Natural killer cell treated with Interleukin-12 subunit alpha and Interleukin-12 subunit beta and Interleukin-15 and Interleukin-18, amount 100 ng/mL, for 72 hours (primary cell): ENCODE measurements at regions not wholly inside any gene's neighbourhood (a gene's known extent, or its start where the extent isn't known, plus 50 kb on each side); places are given as distances from the start of the nearest gene placed in this dataset.
"Not testable (repeated sequence)": the region's sequence is repeated elsewhere in the genome, so short reads cannot be mapped to it uniquely, and the experiment has no call there.

ENCODE experiments used
- ATAC-seq, 2 donors: fragments of 150-1000 bp; cut with Tn5 transposase in 1 of 2; sonication (Bioruptor Pico), chemical (Tn5 transposase) in 1 of 2; 2 replicates each; pipeline ENCODE4 v1.10.0; 2021
- DNase-seq: peaks from one replicate; pipeline ENCODE4 v3.0.0; 2022; ENCODE audit warnings: low spot score
- H3K27ac Mint-ChIP-seq, 2 donors: 1 replicate in 1 of 2; 2 replicates in 1 of 2; pipeline ENCODE4 v1.8.0; 2022; ENCODE audit warnings: mixed read lengths in 2 of 2, mild to moderate bottlenecking in 1 of 2, moderate library complexity in 1 of 2
- H3K27me3 Mint-ChIP-seq, 2 donors: 1 replicate in 1 of 2; 2 replicates in 1 of 2; pipeline ENCODE4 v1.8.0; 2022; ENCODE audit warnings: mixed read lengths in 2 of 2
- H3K36me3 Mint-ChIP-seq: one replicate; pipeline ENCODE4 v1.8.0; 2022; ENCODE audit warnings: mixed read lengths
- H3K4me1 Mint-ChIP-seq, 2 donors: 1 replicate in 1 of 2; 2 replicates in 1 of 2; pipeline ENCODE4 v1.8.0; 2022; ENCODE audit warnings: low read depth in 2 of 2, mixed read lengths in 2 of 2, mild to moderate bottlenecking in 1 of 2
- H3K4me3 Mint-ChIP-seq: one replicate; pipeline ENCODE4 v1.8.0; 2022; ENCODE audit warnings: mixed read lengths
- H3K9me3 Mint-ChIP-seq: 2 replicates; pipeline ENCODE4 v1.8.0; 2022; ENCODE audit warnings: mixed read lengths

DNA sequence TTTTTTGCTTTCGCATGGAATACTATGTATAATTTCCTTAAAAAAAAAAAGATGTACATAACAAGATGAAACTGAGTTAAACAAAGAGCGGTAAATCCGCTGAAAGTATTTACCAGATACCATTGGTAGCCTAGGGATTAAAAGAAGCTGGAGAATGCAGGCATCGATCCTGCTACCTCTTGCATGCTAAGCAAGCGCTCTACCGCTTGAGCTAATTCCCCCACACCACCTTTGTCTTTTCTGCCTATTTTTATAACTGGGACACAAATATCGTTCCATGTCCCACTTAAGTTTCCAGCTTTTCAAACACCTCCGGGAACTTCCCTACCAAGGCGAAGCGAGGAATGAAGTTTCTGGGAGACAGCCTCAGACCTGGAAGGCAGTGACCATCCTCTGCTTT, 498.4 kb downstream of the PRIM2 start:
- ATAC-seq, H3K4me3 Mint-ChIP-seq, H3K9me3 Mint-ChIP-seq, DNase-seq, H3K27ac Mint-ChIP-seq, H3K4me1 Mint-ChIP-seq: not testable (repeated sequence)
- Mint-ChIP-seq H3K36me3 (peaks cover 12% of the 10 kb centered on the region), H3K27me3 (peaks cover 7 to 18% of the 10 kb centered on the region in 2 donors)

DNA sequence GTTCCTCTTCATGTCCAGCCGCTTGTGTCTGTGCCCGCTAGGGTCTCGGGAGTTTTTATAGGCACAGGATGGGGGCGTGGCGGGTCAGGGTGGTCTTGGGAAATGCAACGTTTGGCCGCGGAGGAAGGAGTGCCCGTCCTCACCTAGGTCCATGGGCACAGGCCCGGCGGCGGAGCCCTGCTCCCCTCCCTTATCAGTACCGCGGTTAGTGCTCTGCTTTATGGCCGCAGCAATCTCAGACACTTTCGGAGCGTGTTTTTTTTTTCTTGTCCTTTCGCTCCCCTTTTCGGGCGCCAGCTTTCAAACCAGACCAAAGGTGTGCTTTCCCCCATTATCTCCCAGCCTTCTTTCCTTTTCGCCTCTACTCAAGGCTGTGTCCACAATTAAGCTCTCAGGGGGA, 503.9 kb downstream of the PRIM2 start:
- H3K27ac Mint-ChIP-seq, H3K4me1 Mint-ChIP-seq, H3K9me3 Mint-ChIP-seq, ATAC-seq, DNase-seq, H3K4me3 Mint-ChIP-seq, H3K36me3 Mint-ChIP-seq: not testable (repeated sequence)
- H3K27me3 Mint-ChIP-seq = peaks cover 7 to 28% of the 10 kb centered on the region in 2 donors

DNA sequence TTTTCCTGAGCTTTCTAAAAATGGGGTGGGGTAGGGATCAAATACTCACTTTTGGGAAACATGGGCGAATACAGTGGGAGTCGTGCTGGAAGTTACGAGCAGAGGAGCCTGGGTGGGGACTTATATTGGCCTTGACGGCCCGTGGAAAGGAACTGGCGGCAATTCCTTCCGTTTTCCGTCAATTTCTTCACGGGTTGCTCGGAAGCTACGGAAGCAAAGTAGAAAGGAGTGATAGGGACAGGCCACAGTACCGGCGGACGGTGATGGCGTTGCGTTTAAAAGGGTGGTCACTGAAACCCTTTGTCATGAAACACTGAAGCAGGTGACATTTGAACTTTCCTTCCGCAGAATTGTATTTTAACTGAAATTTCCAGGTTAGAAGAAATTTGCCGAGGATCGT, 505.0 kb downstream of the PRIM2 start:
- DNase-seq, H3K4me3 Mint-ChIP-seq, ATAC-seq, H3K9me3 Mint-ChIP-seq, H3K36me3 Mint-ChIP-seq, H3K27ac Mint-ChIP-seq, H3K4me1 Mint-ChIP-seq: not testable (repeated sequence)
- peaks cover 7 to 28% of the 10 kb centered on the region in 2 donors for H3K27me3 Mint-ChIP-seq

DNA sequence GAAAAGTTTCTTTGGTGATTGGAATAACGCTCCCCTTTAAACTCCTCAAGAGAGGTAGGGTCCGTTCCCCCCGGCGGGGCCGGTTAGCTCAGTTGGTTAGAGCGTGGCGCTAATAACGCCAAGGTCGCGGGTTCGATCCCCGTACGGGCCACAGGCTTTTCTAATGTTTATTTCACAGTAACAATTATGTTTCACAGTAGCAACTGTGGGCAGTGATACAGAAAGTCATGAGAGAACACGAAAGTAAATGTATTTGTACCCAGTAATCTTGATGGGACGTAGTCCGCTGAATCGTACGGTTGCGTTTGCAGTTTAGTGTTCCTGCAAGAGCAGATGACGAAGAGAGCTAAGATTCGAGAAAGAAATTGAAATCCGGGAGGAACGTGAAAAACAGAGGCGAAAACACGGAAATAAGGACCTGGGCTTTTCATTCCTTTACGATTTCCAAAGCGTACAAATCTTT, 505.5 kb downstream of the PRIM2 start:
- Mint-ChIP-seq H3K27ac (no peak overlapping the region), H3K9me3 (no peaks in the 10 kb centered on the region), H3K4me1 (no peaks in the 10 kb centered on the region), H3K36me3 (no peaks in the 10 kb centered on the region), H3K4me3 (no peak overlapping the region), H3K27me3 (peaks cover 7 to 28% of the 10 kb centered on the region in 2 donors)
- ATAC-seq (no peak), DNase-seq (no peak)

DNA sequence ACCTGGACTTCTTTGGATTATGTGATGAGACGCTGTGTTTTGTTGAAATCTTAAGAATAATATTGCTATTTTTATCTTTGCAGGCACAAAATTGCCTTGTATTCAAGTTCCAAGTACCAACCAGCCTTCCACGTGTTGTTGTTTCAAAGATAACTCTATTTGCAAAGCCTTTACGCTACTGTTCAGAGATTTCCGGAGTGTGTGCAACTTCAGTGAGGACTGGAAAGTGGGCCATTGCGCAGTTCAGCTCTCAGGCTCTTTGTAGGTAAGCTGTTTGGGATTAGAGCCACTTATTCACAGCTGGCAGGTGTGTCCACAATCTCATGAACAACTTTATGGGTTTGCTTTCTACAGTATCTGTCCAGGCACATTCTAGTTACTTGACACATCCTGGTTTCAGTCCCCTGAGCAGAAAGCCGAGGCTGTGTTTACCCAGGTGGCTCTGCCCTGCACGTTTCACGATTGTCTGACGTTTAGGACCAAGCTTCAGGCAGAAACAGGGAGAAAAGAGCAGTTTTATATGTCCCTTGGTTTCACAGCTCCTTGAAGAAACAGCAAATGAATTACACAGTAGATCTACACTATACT, 520.3 kb downstream of the PRIM2 start:
- H3K27me3 Mint-ChIP-seq = peaks cover 0 to 12% of the 10 kb centered on the region in 2 donors
- not testable (repeated sequence) for H3K9me3 Mint-ChIP-seq, H3K36me3 Mint-ChIP-seq, H3K27ac Mint-ChIP-seq, H3K4me1 Mint-ChIP-seq, ATAC-seq, H3K4me3 Mint-ChIP-seq, DNase-seq

DNA sequence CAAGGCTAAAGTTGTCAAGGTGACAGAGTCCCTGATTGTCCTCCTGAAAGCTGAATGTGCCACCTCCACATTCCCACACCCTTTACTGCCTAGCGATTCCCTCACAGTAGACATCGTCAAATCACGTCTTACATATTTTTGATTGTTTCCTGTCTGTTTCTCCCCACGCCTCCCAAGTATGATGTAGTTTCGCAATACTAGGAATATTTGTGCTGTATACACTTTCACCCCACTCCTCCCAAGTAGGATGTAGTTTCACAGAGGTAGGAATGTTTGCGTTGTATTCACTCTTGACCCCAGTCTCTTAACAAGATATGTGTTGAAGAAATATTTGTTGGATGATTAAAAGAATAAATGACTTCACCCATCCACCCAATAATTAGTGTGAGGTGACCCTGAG, 524.1 kb downstream of the PRIM2 start:
- not testable (repeated sequence) for H3K27me3 Mint-ChIP-seq, H3K27ac Mint-ChIP-seq, H3K36me3 Mint-ChIP-seq, H3K4me1 Mint-ChIP-seq, H3K4me3 Mint-ChIP-seq, ATAC-seq, DNase-seq
- H3K9me3 Mint-ChIP-seq = peaks cover 11% of the 10 kb centered on the region

DNA sequence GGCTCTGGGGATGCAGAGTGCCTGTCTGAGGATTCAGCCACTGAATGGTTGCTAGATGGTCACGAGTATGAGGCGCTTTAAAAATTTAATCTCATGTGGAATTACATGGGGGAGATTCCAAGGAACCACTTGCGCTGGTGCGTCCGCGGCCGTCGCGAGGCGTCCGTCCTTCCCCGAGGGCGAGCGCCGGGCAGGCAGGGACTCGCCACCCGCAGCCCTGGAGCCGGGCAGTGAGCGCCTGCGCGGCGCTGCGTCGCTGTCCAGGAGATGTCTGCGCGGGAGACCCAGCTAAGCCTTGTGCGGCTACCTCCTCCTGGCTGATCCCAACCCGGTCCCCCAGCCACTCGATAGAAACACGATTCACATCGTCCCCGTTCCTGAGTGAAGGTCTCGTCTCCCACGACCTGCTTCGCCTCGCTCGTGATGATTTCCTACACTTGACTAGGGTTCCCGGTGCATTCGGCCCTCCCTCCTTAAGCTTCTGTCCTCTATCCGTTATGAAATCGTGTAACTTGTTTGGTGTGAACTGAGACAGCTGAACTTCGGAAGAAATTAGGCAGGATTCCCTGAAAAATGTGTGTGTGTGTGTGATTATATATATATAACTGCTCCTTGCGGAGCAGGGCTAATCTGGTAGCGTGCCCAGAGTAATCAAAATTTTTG, 536.4 kb downstream of the PRIM2 start:
- not testable (repeated sequence) for DNase-seq, H3K4me3 Mint-ChIP-seq, H3K4me1 Mint-ChIP-seq, H3K9me3 Mint-ChIP-seq, H3K36me3 Mint-ChIP-seq, H3K27ac Mint-ChIP-seq, ATAC-seq
- H3K27me3 Mint-ChIP-seq = peaks cover 0 to 25% of the 10 kb centered on the region in 2 donors

DNA sequence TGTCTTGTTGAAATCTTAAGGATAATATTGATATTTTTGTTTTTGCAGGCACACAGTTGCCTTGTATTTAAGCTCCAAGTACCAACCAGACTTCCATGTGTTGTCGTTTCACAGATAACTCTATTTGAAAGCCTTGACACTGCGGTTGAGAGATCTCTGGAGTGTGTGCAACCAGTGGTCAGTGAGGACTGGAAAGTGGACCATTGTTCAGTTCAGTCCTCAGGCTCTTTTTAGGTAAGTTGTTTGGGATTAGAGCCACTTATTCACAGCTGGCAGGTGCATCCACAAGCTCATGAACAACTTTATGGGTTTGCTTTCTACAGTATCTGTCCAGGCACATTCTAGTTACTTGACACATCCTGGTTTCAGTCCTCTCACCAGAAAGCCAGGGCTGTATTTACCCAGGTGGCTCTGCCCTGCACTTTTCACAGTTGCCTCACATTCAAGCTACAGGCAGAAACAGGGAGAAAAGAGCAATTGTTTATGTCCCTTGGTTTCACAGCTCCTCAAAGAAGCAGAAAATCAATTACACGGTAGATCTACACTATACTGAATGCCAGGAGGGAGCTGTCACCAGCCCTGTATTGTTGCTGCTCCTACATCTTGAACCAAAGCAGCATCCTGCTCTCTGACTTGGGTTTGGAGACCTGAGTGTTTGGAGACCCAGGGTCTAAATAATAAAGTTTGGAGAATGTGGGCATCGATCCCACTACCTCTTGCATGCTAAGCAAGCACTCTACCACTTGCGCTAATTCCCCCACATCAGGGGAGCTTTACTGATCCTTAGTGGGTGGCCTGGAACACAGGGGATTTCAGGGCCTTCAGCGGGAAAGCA, 543.3 kb downstream of the PRIM2 start:
- not testable (repeated sequence) for H3K36me3 Mint-ChIP-seq, H3K27ac Mint-ChIP-seq, H3K4me1 Mint-ChIP-seq, ATAC-seq, H3K4me3 Mint-ChIP-seq, DNase-seq, H3K9me3 Mint-ChIP-seq
- H3K27me3 Mint-ChIP-seq = peaks cover 0 to 12% of the 10 kb centered on the region in 2 donors

DNA sequence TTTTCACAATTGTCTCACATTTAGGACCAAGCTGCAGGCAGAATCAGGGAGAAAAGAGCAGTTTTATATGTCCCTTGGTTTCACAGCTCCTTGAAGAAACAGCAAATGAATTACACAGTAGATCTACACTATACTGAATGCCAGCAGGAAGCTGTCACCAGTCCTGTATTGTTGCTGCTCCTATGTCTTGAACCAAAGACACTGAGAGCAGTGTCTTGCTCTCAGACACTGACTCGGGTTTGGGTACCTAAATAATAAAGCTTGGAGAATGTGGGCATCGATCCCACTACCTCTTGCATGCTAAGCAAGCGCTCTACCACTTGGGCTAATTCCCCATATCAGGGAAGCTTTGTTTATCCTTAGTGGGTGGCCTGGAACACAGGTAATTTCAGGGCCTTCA, 552.7 kb downstream of the PRIM2 start:
- not testable (repeated sequence) for DNase-seq, H3K4me1 Mint-ChIP-seq, H3K4me3 Mint-ChIP-seq, H3K9me3 Mint-ChIP-seq, ATAC-seq, H3K27ac Mint-ChIP-seq, H3K36me3 Mint-ChIP-seq, H3K27me3 Mint-ChIP-seq

DNA sequence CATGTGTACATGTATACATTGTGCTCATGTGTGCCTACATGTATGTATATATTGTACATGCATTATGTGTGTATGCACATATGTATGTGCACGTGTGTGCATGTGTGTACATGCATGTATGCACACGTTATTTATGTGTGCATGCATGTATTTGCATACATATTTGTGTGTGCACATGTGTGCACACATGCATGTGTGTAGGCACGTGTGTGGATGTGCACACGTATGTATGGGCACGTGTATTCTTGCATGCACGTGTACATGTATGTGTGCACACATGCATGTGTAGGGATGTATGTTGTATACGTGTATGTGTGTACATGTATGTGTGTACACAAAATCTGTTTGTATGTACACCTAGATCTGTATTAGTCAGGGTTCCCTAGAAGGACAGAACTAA, 556.0 kb downstream of the PRIM2 start:
- H3K27me3 Mint-ChIP-seq, H3K4me3 Mint-ChIP-seq, H3K9me3 Mint-ChIP-seq, H3K4me1 Mint-ChIP-seq, H3K27ac Mint-ChIP-seq, H3K36me3 Mint-ChIP-seq, DNase-seq: not testable (repeated sequence)
- ATAC-seq = peak in 1 of 2 donors; percentile 31

DNA sequence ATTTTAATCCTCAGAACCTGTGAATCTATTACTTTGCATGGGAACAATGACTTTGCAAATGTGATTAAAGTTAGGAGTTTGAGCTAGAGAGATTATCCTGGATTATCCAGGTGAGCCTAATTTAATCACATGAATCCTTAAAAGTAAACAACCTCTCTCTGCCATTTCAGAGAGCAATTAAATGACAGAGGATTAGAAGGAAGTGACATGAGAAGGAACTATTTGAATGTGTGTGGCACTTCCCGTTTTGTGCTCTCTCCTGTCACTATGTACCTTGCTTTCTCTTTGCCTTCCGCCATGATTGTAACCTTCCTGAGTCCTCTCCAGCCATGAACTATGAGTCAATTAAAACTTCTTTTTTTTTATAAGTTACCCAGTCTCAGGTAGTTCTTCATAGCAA, 559.2 kb downstream of the PRIM2 start:
- DNase-seq, ATAC-seq, H3K9me3 Mint-ChIP-seq, H3K27me3 Mint-ChIP-seq, H3K4me3 Mint-ChIP-seq, H3K36me3 Mint-ChIP-seq, H3K4me1 Mint-ChIP-seq, H3K27ac Mint-ChIP-seq: not testable (repeated sequence)

DNA sequence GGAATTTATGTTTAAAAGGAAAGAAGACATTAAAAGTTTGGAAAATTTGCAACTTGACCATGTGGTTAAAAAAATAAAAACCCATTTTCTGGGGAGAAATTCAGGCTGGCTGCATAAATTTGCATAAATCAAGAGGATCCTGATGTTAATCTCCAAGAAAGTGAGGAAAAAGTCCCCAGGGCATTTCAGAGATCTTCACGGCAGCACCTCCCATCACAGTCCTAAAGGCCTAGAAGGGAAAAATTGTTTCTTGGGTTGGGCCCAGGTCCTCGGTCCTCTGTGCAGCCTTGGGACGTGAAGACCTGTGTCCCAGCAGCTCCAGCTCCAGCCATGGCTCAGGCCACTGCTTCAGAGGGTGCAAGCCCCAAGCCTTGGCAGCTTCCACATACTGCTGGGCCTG, 560.3 kb downstream of the PRIM2 start:
- H3K9me3 Mint-ChIP-seq, H3K27ac Mint-ChIP-seq, ATAC-seq, H3K4me3 Mint-ChIP-seq, DNase-seq, H3K4me1 Mint-ChIP-seq, H3K27me3 Mint-ChIP-seq, H3K36me3 Mint-ChIP-seq: not testable (repeated sequence)

DNA sequence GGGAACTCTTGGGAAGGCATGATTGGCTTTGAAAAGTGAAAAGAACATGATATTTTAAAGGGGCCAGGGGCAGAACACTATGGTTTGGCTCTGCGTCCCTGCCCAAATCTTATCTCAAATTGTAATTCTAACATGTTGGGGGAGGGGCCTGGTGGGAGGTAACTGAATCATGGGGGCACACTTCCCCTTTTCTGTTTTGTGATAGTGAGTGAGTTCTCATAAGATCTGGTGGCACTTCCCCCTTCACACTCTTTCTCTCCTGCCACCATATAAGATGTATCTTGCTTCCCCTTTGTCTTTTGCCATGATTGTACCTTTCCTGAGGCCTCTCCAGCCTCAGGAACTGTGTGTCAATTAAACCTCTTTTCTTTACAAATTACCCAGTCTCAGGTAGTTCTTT, 561.4 kb downstream of the PRIM2 start:
- not testable (repeated sequence) for DNase-seq, H3K36me3 Mint-ChIP-seq, H3K4me3 Mint-ChIP-seq, ATAC-seq, H3K9me3 Mint-ChIP-seq, H3K4me1 Mint-ChIP-seq, H3K27me3 Mint-ChIP-seq, H3K27ac Mint-ChIP-seq

DNA sequence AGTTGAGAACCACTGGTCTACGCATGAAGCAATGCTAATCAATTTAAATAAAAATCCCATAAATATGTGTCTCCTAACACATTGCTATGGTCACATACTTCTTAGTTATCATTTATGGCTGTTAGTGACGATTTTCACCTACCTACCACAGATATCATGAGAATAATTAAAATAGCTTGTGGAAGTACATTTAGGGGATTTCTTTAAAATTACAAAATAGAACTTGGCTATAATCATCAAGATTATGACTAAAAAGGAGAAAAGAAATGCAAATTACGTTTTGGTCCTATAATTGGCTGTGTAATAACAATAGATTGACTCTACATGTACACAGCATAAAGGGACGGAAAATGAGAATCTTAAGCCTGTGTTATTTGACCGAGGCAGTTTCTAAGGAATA, 581.4 kb downstream of the PRIM2 start:
- not testable (repeated sequence) for DNase-seq, ATAC-seq, H3K9me3 Mint-ChIP-seq, H3K4me1 Mint-ChIP-seq, H3K27ac Mint-ChIP-seq, H3K27me3 Mint-ChIP-seq, H3K36me3 Mint-ChIP-seq, H3K4me3 Mint-ChIP-seq
